Activated naive CD8-positive, alpha-beta T cell (primary cell): ENCODE measurements at regions not wholly inside any gene's neighbourhood (a gene's known extent, or its start where the extent isn't known, plus 50 kb on each side); places are given as distances from the start of the nearest gene placed in this dataset.

Experiments used
- H3K27ac Mint-ChIP-seq: one replicate; pipeline ENCODE4 v1.8.0; 2021; ENCODE audit warnings: mixed read lengths
- H3K27me3 Mint-ChIP-seq: one replicate; pipeline ENCODE4 v1.8.0; 2021; ENCODE audit warnings: mixed read lengths
- H3K36me3 Mint-ChIP-seq: one replicate; pipeline ENCODE4 v1.8.0; 2021; ENCODE audit warnings: mixed read lengths
- H3K4me1 Mint-ChIP-seq: one replicate; pipeline ENCODE4 v1.8.0; 2021; ENCODE audit warnings: low read depth, mixed read lengths
- H3K4me3 Mint-ChIP-seq: one replicate; pipeline ENCODE4 v1.8.0; 2021; ENCODE audit warnings: mild to moderate bottlenecking, mixed read lengths
- H3K9me3 Mint-ChIP-seq: one replicate; pipeline ENCODE4 v1.8.0; 2021; ENCODE audit warnings: low read depth, mixed read lengths

- no peaks in the 10 kb centered on the region for H3K4me1 Mint-ChIP-seq
- H3K4me3 Mint-ChIP-seq, result no peak overlapping the region
- H3K9me3 Mint-ChIP-seq, result no peaks in the 10 kb centered on the region
- no peaks in the 10 kb centered on the region for H3K36me3 Mint-ChIP-seq
- H3K27ac Mint-ChIP-seq, result no peak overlapping the region
- H3K27me3 Mint-ChIP-seq, result no peaks in the 10 kb centered on the region
Observed at GRCh38 chr18:39660141-39660540, 2094.5 kb upstream of the CELF4 start.

- Mint-ChIP-seq H3K4me1 (no peaks in the 10 kb centered on the region), H3K36me3 (no peaks in the 10 kb centered on the region), H3K27ac (no peak overlapping the region), H3K4me3 (no peak overlapping the region), H3K27me3 (no peaks in the 10 kb centered on the region), H3K9me3 (no peaks in the 10 kb centered on the region)
Observed at GRCh38 chr18:39655341-39655740, 2089.7 kb upstream of the CELF4 start.

- Mint-ChIP-seq H3K9me3 (no peaks in the 10 kb centered on the region), H3K4me1 (no peaks in the 10 kb centered on the region), H3K27me3 (no peaks in the 10 kb centered on the region), H3K27ac (no peak overlapping the region), H3K36me3 (no peaks in the 10 kb centered on the region), H3K4me3 (no peak overlapping the region)
Observed at GRCh38 chr18:39653221-39653620, 2087.6 kb upstream of the CELF4 start.

- H3K36me3 Mint-ChIP-seq, result no peaks in the 10 kb centered on the region
- H3K27ac Mint-ChIP-seq, result no peak overlapping the region
- H3K27me3 Mint-ChIP-seq, result no peaks in the 10 kb centered on the region
- no peak overlapping the region for H3K4me3 Mint-ChIP-seq
- H3K4me1 Mint-ChIP-seq, result no peaks in the 10 kb centered on the region
- H3K9me3 Mint-ChIP-seq, result no peaks in the 10 kb centered on the region
Observed at GRCh38 chr18:39648616-39649015, 2083.0 kb upstream of the CELF4 start.

GRCh38 chr18:39647627-39648534 is 2082.3 kb upstream of the CELF4 start:
- H3K27me3 Mint-ChIP-seq, result no peaks in the 10 kb centered on the region
- no peaks in the 10 kb centered on the region for H3K36me3 Mint-ChIP-seq
- no peaks in the 10 kb centered on the region for H3K9me3 Mint-ChIP-seq
- H3K4me3 Mint-ChIP-seq, result no peak overlapping the region
- H3K27ac Mint-ChIP-seq, result no peak overlapping the region
- H3K4me1 Mint-ChIP-seq, result no peaks in the 10 kb centered on the region

GRCh38 chr18:39638224-39638623 is 2072.6 kb upstream of the CELF4 start:
- no peaks in the 10 kb centered on the region for H3K9me3 Mint-ChIP-seq
- no peak overlapping the region for H3K27ac Mint-ChIP-seq
- no peak overlapping the region for H3K4me3 Mint-ChIP-seq
- no peaks in the 10 kb centered on the region for H3K4me1 Mint-ChIP-seq
- no peaks in the 10 kb centered on the region for H3K36me3 Mint-ChIP-seq
- no peaks in the 10 kb centered on the region for H3K27me3 Mint-ChIP-seq

- no peaks in the 10 kb centered on the region for H3K4me1 Mint-ChIP-seq
- H3K9me3 Mint-ChIP-seq, result no peaks in the 10 kb centered on the region
- H3K4me3 Mint-ChIP-seq, result no peak overlapping the region
- no peaks in the 10 kb centered on the region for H3K36me3 Mint-ChIP-seq
- no peak overlapping the region for H3K27ac Mint-ChIP-seq
- no peaks in the 10 kb centered on the region for H3K27me3 Mint-ChIP-seq
Observed at GRCh38 chr18:39636931-39637330, 2071.3 kb upstream of the CELF4 start.

GRCh38 chr18:39635966-39636365 is 2070.4 kb upstream of the CELF4 start:
- no peaks in the 10 kb centered on the region for H3K4me1 Mint-ChIP-seq
- no peak overlapping the region for H3K27ac Mint-ChIP-seq
- H3K4me3 Mint-ChIP-seq, result no peak overlapping the region
- no peaks in the 10 kb centered on the region for H3K27me3 Mint-ChIP-seq
- no peaks in the 10 kb centered on the region for H3K9me3 Mint-ChIP-seq
- no peaks in the 10 kb centered on the region for H3K36me3 Mint-ChIP-seq

- H3K4me1 Mint-ChIP-seq, result no peaks in the 10 kb centered on the region
- H3K9me3 Mint-ChIP-seq, result no peaks in the 10 kb centered on the region
- no peak overlapping the region for H3K27ac Mint-ChIP-seq
- H3K36me3 Mint-ChIP-seq, result no peaks in the 10 kb centered on the region
- no peaks in the 10 kb centered on the region for H3K27me3 Mint-ChIP-seq
- no peak overlapping the region for H3K4me3 Mint-ChIP-seq
Observed at GRCh38 chr18:39635192-39635591, 2069.6 kb upstream of the CELF4 start.

GRCh38 chr18:39627936-39628335 is 2062.3 kb upstream of the CELF4 start:
- H3K27me3 Mint-ChIP-seq, result no peaks in the 10 kb centered on the region
- no peak overlapping the region for H3K27ac Mint-ChIP-seq
- H3K4me3 Mint-ChIP-seq, result no peak overlapping the region
- H3K9me3 Mint-ChIP-seq, result no peaks in the 10 kb centered on the region
- H3K36me3 Mint-ChIP-seq, result no peaks in the 10 kb centered on the region
- H3K4me1 Mint-ChIP-seq, result no peaks in the 10 kb centered on the region

- H3K36me3 Mint-ChIP-seq, result no peaks in the 10 kb centered on the region
- H3K27me3 Mint-ChIP-seq, result no peaks in the 10 kb centered on the region
- H3K27ac Mint-ChIP-seq, result no peak overlapping the region
- H3K4me1 Mint-ChIP-seq, result no peaks in the 10 kb centered on the region
- H3K4me3 Mint-ChIP-seq, result no peak overlapping the region
- no peaks in the 10 kb centered on the region for H3K9me3 Mint-ChIP-seq
Observed at GRCh38 chr18:39624961-39625360, 2059.4 kb upstream of the CELF4 start.

- H3K27me3 Mint-ChIP-seq, result no peaks in the 10 kb centered on the region
- no peaks in the 10 kb centered on the region for H3K9me3 Mint-ChIP-seq
- H3K4me1 Mint-ChIP-seq, result no peaks in the 10 kb centered on the region
Observed at GRCh38 chr18:39622431-39622830, 2056.8 kb upstream of the CELF4 start.

GRCh38 chr18:39620551-39621168 is 2055.1 kb upstream of the CELF4 start:
- no peaks in the 10 kb centered on the region for H3K27me3 Mint-ChIP-seq

More at GRCh38 chr18:39622431-39622830, 2056.8 kb upstream of the CELF4 start:
- Mint-ChIP-seq H3K36me3 (no peaks in the 10 kb centered on the region), H3K4me3 (no peak overlapping the region), H3K27ac (no peak overlapping the region)

GRCh38 chr18:39618265-39619003 is 2052.8 kb upstream of the CELF4 start:
- no peaks in the 10 kb centered on the region for H3K36me3 Mint-ChIP-seq
- no peaks in the 10 kb centered on the region for H3K27me3 Mint-ChIP-seq
- H3K4me1 Mint-ChIP-seq, result no peaks in the 10 kb centered on the region
- H3K4me3 Mint-ChIP-seq, result no peak overlapping the region
- no peak overlapping the region for H3K27ac Mint-ChIP-seq
- no peaks in the 10 kb centered on the region for H3K9me3 Mint-ChIP-seq

More at GRCh38 chr18:39620551-39621168, 2055.1 kb upstream of the CELF4 start:
- no peaks in the 10 kb centered on the region for H3K9me3 Mint-ChIP-seq
- H3K27ac Mint-ChIP-seq, result no peak overlapping the region
- no peaks in the 10 kb centered on the region for H3K4me1 Mint-ChIP-seq
- H3K36me3 Mint-ChIP-seq, result no peaks in the 10 kb centered on the region
- no peak overlapping the region for H3K4me3 Mint-ChIP-seq
